GM21529 (cell line): ENCODE measurements at regions not wholly inside any gene's neighbourhood (a gene's known extent, or its start where the extent isn't known, plus 50 kb on each side); places are given as distances from the start of the nearest gene placed in this dataset.
"Not testable (repeated sequence)": the region's sequence is repeated elsewhere in the genome, so short reads cannot be mapped to it uniquely, and the experiment has no call there.

Experiments used
- ATAC-seq: cut with Tn5 transposase; IDR thresholded peaks from one replicate; pipeline ENCODE4 v1.9.1; 2021; ENCODE audit not compliant: unreplicated experiment

DNA sequence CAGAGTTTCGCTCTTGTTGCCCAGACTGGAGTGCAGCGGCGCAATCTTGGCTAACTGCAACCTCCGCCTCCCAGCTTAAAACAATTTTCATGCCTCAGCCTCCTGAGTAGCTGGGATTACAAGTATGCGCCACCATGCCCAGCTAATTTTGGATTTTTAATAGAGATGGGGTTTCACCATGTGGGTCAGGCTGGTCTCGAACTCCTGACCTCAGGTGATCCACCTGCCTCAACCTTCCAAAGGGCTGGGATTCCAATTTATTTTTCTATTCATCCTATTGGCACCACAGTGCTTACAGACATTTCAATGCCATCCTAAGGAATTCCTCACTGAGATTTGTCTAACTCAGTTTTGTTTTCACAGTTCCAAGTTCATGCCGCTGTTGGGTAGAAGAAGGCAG is 98.3 kb upstream of the EGLN3 start:
- not testable (repeated sequence) for ATAC-seq

DNA sequence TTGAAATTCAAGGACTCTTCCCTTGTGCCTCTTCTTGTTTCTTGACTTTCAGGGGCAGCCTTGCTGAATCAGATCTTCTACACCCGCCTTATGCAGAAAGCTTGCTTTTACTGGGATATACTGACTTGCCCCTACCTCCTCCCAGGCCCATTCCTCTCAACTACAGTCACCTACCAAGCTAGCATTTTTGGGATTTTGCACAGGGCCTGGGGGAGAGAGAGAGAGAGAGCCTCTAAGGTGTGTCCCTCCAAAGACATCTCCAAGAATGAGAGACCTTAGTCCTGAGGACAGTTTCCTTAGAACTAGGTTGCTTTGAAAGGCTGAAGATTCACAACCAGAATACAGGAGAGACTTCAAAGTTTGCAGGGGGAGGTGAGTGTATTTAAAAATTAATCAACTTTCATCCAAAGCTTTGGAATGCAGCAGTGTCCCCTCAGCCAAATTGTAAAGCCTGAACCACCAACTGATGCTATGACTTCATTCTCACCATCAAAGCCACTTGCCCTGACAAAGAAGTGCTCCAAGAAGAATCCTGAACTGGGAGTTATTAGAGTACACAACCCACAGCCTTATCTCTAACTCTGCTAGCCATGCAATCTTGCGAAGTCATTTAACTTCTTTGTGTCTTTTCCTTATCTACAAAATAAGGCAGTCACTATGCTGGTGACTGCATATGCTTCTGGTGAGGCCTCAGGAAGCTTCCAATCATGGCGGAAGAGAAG is 96.1 kb upstream of the EGLN3 start:
- no peak for ATAC-seq

DNA sequence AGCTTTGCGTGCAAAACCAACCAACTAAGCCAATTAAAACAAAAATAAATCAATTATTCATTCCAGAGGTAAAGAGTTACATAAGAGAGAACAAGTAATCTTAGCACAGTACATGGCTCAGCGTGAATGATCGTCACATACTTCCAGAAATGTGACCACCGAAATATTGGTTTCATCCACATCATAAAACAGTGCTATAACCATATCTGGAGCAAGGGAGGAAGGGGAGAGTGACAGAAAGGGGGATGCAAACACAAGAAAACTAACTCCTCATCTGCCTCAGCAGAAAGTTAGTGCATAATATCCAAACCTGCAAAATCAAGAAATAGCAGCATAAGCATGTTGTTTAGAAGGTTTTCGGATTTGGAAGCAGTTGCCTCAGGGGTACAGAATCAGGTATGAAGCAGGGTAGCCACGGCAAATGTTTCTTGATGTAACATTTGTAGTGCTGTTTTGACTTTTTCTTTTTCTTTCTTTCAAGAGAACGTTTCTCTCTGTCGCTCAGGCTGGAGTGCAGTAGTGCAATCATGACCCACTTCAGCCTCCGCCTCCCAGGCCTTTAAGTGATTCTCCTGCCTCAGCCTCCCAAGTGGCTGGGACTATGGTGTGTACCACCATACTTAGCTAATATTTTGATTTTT is 93.9 kb upstream of the EGLN3 start:
- ATAC-seq, result no peak

DNA sequence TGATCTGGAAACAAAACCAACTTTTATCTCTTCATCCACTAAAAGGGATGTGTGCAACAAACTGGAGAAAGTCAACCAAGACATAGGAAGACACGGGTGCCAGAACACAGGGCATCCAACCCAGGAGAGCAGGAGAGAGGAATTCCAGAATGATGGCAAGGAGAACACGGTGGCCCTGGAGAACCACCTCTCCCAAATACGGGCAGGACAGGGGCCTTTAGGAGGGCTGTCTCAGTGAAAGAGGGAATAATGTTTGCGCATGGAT is 93.4 kb upstream of the EGLN3 start:
- ATAC-seq, result no peak

DNA sequence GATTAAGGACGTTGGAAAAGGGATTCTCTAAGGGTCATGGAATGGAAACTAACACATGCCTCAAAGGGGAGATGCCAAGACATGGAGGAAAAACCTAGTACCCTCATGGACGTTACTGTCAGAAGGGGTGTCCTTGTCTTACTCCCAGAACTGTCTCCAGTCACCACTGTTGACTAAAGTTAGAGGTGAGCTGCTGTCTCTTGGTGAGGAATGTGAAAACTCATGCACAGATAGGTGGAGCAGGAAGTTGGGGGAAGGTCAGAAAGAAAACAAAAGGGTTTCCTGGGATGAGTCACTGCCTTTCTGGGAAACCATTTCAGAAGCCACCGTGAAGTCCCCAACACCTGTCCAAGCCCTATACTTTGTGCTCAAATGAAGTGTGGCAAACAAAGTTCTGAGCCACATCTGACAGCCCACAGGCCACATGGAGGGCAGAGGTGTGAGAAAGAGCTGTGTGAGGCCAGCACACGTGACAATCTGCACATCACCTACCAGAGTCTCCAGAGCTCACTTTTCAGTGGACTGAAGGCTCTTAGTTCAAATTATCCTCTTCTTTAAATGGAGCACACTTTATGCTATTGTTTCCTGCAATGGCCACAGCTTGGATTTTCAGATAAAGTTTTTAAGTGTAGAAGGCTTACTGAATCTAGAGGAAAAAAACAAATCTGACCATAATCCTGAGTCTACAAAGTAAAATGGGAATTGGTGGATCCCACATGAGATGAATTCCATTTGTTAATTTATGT is 92.9 kb upstream of the EGLN3 start:
- ATAC-seq, result peak; percentile 88

DNA sequence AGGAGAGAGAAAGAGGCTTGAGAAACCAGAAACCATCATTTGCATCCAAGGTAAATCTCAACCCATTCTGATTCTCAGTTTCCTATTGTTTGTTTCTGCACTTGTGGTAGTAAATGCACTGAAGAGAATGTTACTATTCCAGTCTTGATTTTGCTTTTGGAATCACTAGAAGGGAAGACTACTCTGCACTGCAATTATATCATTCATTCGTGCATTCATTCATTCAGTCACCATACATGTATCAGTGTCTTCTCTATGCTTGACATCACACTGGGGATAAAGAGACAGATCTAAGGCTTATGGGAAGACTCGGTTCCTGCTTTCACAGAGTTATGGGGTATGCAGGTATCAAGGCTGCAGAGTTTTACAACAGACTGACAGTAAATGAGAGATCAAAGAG is 90.3 kb upstream of the EGLN3 start:
- ATAC-seq, result no peak

DNA sequence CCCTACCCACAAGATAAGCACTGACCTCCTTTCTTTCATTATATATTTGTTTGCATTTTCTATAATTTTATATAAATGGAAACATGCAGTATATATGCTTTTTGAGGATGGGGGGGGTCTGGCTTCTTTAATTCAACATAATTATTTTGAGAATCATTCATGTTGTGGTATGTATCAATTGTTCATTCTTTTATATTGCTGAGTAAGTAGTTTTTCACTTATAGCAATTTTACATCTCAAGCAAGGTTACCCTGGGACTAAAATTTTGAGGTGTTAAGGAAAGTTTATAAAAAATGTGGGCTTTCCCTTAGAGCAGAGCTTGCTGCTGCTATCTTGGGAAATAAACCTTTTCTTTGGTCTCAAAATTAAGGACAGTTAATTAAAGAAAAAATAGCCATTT is 89.9 kb upstream of the EGLN3 start:
- ATAC-seq, result no peak

DNA sequence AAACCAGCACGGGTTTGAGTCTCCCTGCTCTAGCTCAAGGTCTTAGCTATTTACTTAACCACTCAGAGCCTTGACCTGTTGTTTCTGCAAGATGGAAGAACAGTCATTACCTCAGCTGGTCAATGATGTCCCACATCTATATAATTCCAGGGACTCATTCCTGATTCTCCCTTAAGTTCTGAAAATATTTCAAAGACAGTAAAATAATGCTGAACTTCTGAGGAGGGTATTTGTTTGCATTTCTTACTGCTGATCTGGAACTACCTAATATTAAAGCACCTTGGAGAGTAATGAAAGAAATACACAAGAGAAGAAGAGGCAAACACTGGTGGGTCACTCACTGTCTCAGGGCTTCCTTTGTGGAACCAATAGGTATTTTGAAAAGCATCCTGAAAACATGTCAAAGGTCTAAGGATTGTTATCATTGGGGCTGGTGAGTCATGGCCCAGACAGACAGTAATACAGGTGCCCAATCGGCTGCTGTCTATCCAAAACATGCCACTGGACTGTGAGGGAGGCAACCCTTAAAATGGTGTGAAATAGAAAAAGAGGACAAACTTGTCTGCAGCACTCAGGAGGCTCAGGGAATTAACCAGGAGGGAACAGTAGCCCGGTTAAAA is 88.7 kb upstream of the EGLN3 start:
- no peak for ATAC-seq

DNA sequence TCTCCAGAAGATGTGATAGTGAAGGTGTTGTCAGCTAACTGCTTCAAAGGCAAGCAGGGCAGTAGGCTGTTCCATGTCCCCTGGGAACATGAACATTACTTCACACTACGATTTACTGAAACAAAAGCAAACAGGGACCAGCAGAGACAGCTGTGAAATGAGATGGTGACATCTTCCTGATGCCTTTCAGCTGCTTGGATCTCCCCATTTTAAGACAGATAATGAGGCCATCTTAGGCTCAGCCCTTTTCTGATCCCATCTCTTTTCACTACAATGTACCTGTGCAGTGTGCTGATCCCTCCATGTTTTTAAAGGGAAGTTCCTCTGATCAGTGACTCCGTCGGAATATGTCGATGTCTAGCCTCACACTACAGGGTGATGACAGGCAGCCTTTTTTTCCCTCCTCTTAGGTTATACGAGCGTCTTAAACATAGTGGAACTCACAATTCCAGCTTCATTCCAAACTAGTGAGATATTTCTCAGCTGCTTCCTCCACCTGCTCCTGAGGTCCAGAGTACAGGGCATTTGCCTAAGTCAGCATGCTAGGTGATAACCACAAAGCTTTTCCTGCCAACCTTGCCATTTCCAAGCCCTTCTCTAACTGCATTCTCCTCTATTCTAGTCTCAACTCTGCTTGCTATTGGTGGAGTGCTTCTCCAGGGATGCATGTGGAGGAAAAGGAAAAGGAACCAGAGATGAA is 87.6 kb upstream of the EGLN3 start:
- no peak for ATAC-seq

DNA sequence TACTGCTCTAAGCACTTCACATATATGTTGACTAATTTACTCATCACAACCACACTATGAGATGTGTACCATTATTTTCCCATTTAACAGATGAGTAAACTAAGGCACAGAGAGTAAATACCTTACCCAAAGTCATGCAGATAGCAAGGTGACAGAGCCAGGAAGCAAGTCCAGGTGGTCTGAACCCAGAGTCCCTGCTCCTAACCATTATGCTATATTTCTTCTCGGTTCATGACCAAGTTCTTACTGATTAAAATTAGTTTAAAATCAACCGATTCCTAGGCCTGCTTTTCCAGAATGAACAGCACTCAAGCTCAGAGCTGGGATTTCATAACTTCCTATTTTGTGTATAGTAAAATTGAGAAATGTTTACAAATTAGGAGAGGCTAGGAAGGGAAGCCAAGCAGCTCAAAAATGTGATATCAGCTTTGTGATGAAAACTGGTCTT is 85.5 kb upstream of the EGLN3 start:
- no peak for ATAC-seq

DNA sequence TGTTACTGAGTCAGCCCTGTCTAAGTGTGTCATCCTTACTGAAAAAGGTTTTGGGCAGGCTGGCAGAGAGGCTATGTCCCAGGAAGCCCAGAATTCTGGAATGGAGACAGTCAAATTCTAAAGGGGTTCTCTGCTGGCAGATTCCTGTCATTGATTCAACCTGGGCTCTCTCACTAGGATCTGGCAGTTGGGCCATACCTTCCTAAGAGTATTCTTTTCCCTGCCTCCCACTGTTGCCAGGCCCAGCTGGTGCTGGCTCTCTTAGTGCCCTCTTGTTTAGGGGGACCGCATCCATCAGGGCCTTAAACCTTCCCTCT is 85.0 kb upstream of the EGLN3 start:
- ATAC-seq, result no peak

DNA sequence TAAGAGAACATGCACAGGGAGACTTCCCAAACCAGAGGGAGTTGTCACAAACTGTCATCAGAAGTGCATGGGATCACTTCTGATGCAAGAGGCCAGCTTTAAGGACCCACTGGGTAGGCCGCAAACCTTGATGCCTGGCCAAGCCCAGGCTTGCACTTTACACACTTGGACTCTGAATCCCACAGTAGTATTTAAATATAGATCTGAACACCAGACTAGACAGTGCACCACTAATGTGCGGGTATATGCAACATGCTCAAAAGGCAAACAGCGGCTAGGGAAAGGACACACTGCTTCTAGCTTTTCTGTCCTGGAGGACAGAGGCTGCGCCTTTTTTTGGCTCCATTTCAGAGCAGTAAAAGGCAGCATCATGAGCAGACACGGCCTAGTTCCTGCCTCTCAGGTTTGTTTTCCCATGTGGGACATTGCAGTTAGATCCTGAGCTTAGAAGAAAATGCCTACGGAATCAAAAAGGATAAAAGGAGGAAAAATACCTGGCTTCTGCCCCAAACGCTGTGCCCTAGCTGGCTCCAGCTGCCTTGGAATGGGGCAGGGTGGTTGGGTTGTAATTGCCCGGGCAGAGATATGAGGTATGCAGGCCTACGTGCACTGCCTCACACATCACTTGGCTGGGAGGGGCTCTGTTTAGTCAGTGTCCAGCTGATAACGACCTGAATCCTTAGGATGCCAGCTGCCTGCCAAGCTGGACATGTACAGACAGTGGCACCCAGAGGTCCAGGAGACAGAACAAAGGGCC is 84.5 kb upstream of the EGLN3 start:
- no peak for ATAC-seq

DNA sequence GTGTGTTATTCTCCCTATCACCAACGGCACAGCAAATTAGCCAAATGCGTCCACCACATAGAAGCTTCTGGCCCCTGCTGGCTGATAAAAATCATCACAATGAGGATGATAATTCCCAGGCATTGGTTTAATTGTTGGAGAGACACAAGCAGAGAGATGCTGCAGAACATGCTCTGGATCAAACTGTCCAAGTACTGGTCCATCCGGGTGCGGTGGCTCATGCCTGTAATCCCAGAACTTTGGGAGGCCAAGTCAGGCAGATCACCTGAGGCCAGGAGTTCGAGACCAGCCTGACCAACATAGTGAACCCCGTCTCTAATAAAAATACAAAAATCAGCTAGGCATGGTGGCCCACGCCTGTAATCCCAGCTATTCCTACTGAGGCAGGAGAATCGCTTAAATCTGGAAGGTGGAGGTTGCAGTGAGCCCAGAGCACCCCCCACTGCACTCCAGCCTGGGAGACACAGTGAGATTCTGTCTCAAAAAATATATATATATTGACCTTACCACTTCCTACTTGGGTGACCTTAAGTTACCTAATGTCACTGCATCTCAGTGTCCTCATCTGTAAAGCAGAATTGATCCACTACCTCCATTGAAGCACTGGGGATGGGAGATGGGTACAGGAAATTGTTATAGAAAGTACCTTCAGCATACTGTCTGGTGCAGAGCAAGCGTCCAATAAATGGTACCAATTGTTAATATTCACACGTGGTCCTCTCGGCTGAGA is 83.7 kb upstream of the EGLN3 start:
- ATAC-seq, result no peak

DNA sequence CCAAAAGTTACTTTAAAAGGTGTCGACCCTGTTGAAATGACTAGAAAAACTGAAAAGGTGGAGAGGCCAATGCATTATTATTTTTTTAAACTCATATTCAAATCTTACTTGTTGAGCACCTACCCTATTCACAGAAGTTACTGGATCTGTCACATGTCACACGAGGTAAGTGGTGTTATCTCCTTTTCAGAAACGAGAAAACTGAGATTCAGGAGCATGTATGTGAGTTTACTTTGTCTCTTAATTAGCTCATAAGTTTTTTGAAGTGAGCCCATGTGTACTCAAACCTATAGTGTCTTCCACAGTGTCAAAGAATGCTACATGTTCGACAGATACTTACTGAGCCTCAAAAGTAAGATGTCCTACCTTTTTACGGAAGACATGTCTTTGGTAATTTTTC is 81.8 kb upstream of the EGLN3 start:
- no peak for ATAC-seq

DNA sequence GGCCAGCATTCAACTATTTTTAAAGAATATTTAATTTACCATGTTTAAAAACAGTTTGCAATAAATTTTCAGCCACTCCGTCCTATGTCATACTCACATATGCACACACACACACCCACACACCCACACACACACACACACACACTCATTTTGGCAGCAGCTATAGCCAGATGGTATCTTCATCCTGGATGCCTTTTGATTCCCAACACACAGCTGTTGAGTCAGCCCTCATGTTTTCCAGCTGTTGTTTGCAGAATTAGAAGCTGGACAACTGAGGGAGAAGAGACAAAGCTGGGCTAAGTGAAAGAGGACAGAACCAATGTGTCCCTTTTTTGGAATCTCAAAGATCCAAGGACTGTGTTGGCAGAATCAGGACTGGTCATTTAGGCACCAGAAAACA is 80.0 kb upstream of the EGLN3 start:
- ATAC-seq, result no peak

DNA sequence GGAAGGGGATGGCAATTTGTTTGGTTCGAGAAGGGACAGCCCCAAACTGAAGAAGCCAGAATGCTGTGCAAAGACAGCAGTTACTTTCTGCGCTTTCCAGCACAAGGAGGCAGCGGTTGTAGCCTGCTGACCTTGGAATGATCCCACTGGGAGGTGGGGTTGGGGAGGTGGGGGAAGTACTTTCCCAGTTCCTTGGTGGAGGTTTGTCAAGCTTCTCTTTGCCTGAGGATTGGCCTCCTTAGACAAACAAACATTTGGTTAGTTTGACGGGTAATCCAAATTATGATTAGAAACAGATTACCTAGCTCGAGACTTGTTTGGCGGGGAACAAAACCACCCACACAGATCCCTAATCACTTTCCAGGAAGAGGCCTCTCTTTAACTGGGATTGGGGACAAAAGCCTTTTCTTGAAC is 79.1 kb upstream of the EGLN3 start:
- ATAC-seq, result no peak

DNA sequence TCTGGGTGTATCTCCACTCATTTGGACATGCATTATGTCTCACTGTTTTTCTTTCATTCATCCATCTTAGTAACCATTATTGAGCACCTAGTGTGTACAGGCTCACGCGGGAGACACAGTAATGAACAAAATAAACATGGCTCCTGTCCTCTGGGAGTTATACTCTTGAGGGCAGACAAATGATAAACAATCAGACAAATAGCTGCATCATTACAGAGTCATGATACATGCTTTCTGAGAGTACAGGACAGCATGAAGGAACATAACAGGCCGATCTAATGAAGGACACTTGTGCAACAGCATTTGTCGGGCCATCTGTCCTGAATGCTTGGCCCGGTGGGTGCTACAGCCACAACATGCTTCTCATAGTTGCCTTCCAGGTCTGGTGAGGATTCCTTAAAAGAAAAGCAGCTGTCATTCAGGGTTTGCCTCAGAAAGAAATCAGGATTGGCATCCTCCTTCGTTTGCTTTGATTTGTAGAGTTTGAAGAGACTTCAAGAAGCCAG is 77.2 kb upstream of the EGLN3 start:
- no peak for ATAC-seq

DNA sequence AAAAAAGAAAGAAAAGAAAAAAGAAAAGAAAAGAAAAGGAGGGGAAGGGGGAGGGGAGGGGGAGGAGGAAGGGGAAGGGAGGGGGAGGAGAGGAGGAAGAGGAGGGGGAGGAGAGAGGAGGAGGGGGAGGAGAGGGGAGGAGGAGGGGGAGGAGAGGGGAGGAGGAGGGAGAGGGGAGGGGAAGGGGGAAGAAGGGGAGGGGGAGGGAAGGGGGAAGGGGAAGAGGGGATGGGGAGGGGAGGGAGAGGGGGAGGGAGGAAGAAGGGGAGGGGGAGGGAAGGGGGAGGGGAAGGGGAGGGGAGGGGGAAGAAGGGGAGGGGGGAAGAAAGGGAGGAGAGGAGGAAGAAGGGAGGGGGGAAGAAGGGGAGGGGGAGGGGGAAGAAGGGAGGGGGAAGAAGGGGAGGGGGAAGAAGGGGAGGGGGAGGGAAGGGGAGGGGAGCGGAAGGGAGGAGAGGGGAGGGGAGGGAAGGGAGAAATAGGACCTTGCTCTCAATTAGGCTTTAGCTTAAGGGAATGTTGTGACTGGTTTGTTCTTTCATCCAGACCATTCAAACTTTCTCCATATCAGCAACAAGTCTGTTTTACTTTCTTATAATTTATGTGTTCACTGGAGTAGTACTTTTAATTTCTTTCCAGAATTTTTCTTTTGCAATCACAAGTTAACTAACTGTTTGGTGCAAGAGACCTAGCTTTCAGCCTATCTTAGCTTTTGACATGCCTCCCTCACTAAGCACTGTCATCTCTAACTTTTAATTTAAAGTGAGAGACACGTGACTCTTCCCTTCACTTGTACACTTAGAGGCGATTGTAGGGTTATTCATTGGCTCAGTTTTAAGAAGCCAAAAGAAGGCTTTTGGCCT is 76.5 kb upstream of the EGLN3 start:
- ATAC-seq, result no peak
